GM12878 (cell line): ENCODE measurements at regions not wholly inside any gene's neighbourhood (a gene's known extent, or its start where the extent isn't known, plus 50 kb on each side); places are given as distances from the start of the nearest gene placed in this dataset.

Source experiments
- ATAC-seq: fragments of 200-7000 bp; cut with Tn5 transposase; 3 replicates; pipeline ENCODE4 v1.9.1; 2020; ENCODE audit warnings: mild to moderate bottlenecking, moderate library complexity
- BruUV-seq: library from RNA; stranded (reverse); fragments of 400-500 nt; replicated peaks from 2 replicates; lab custom pipeline; 2021; lab: Mats Ljungman, UMichigan
- CTCF ChIA-PET: fragments of 300-600 bp; sonication (Branson Sonifier 250); formaldehyde crosslinking; extraction: SDS; loops from one replicate; lab custom pipeline; 2021; ENCODE audit warnings: inconsistent platforms; lab: Yijun Ruan, JAX
- POLR2A ChIA-PET: fragments of 350-600 bp; formaldehyde crosslinking; extraction: SDS; loops from one replicate; lab custom pipeline; 2021; ENCODE audit warnings: inconsistent platforms; lab: Charles Lee
- RAD21 ChIA-PET: fragments of 300-600 bp; sonication (Branson Sonifier 250); formaldehyde crosslinking; loops from one replicate; lab custom pipeline; 2023; ENCODE audit warnings: antibody characterized with exemption; ENCODE audit not compliant: unreplicated experiment; lab: Charles Lee
- SMC1A ChIA-PET: fragments of 300-600 bp; sonication (Branson Sonifier 250); formaldehyde crosslinking; loops from one replicate; lab custom pipeline; 2023; ENCODE audit not compliant: unreplicated experiment, uncharacterized antibody; lab: Charles Lee
- DNase-seq: peaks from one replicate; pipeline ENCODE4 v3.0.0-alpha.2; 2011; ENCODE audit warnings: low read depth, low spot score
- FAIRE-seq: peaks from 3 replicates; lab custom pipeline; 2011; peaks lifted over from hg19 to GRCh38; lab: Jason Lieb, UNC
- H2AFZ ChIP-seq: 2 replicates; pipeline ENCODE4 v1.6.0; 2011; ENCODE audit warnings: low read depth, low read length, control low read depth; ENCODE audit not compliant: control insufficient read depth
- H3K27ac ChIP-seq: 2 replicates; pipeline ENCODE4 v1.5.1; 2011; ENCODE audit warnings: control low read depth; ENCODE audit not compliant: control insufficient read depth, insufficient read depth
- H3K27me3 ChIP-seq, 2 experiments: replicated peaks in 1 of 2; 2 replicates each; pipeline versions ENCODE4 v1.6.0 to v1.6.1; 2011; ENCODE audit warnings: low read length in 1 of 2; ENCODE audit not compliant: control insufficient read depth in 2 of 2, insufficient read depth in 2 of 2
- H3K36me3 ChIP-seq, 2 experiments: 2 replicates each; pipeline ENCODE4 v1.5.1; 2011; ENCODE audit warnings: low read length in 1 of 2; ENCODE audit not compliant: control insufficient read depth in 2 of 2, insufficient read depth in 2 of 2
- H3K4me1 ChIP-seq: 2 replicates; pipeline ENCODE4 v1.6.1; 2011; ENCODE audit warnings: mild to moderate bottlenecking, low read length, moderate library complexity, mixed read lengths; ENCODE audit not compliant: control insufficient read depth, insufficient read depth
- H3K4me2 ChIP-seq: 2 replicates; pipeline ENCODE4 v1.6.0; 2011; ENCODE audit warnings: control low read depth; ENCODE audit not compliant: control insufficient read depth, insufficient read depth
- H3K4me3 ChIP-seq: fragments of 200-600 bp; sonication (generic); 2 replicates; pipeline ENCODE4 v1.5.1; 2016
- H3K79me2 ChIP-seq: 2 replicates; pipeline ENCODE4 v1.6.0; 2011; ENCODE audit warnings: low read length; ENCODE audit not compliant: control insufficient read depth, insufficient read depth
- H3K9ac ChIP-seq: 2 replicates; pipeline ENCODE4 v1.8.0; 2011; ENCODE audit warnings: low read length, control low read depth, mixed read lengths; ENCODE audit not compliant: control insufficient read depth, insufficient read depth
- H3K9me3 ChIP-seq: replicated peaks from 3 replicates; pipeline ENCODE4 v1.5.1; 2011; ENCODE audit warnings: mild to moderate bottlenecking, low read length; ENCODE audit not compliant: control insufficient read depth, insufficient read depth
- H4K20me1 ChIP-seq: 2 replicates; pipeline ENCODE4 v1.6.0; 2011; ENCODE audit not compliant: control insufficient read depth, insufficient read depth
- EP300 ChIP-seq, 2 experiments: fragments of 150-350 bp in 1 of 2; IDR thresholded peaks; 2 replicates each; pipeline ENCODE4 v1.6.1; 2011 to 2012; ENCODE audit warnings: low read depth in 2 of 2, low read length in 2 of 2, borderline replicate concordance in 1 of 2, improper control_type of control experiment in 1 of 2, inconsistent platforms in 1 of 2; ENCODE audit not compliant: control insufficient read depth in 1 of 2
- ETV6 ChIP-seq, 2 experiments: fragments of 450-650 bp in 1 of 2; IDR thresholded peaks in 1 of 2; conservative IDR thresholded peaks in 1 of 2; 2 replicates each; pipeline ENCODE4 v1.6.1; 2014; ENCODE audit warnings: antibody characterized with exemption in 1 of 2, borderline replicate concordance in 1 of 2, low read depth in 1 of 2, mild to moderate bottlenecking in 1 of 2, moderate library complexity in 1 of 2
- IKZF2 ChIP-seq, 2 experiments: fragments of 450-650 bp; IDR thresholded peaks; 2 replicates each; pipeline ENCODE4 v1.6.1; 2017; ENCODE audit warnings: mild to moderate bottlenecking in 2 of 2, moderate library complexity in 2 of 2
- KLF5 ChIP-seq: fragments of 450-650 bp; IDR thresholded peaks from 2 replicates; pipeline ENCODE4 v1.6.1; 2014; ENCODE audit warnings: mild to moderate bottlenecking; ENCODE audit not compliant: partially characterized antibody
- LARP7 ChIP-seq: fragments of 450-650 bp; IDR thresholded peaks from 2 replicates; pipeline ENCODE4 v1.6.1; 2017; ENCODE audit warnings: mild to moderate bottlenecking
- NFIC ChIP-seq: IDR thresholded peaks from 2 replicates; pipeline ENCODE4 v1.6.1; 2012; ENCODE audit warnings: low read depth, mild to moderate bottlenecking, inconsistent platforms, low read length, moderate library complexity
- RCOR1 ChIP-seq: conservative IDR thresholded peaks from 2 replicates; pipeline ENCODE4 v1.6.1; 2012; ENCODE audit warnings: low read depth, low read length, improper control_type of control experiment
- SUZ12 ChIP-seq: fragments of 200-600 bp; sonication (generic); IDR thresholded peaks from one replicate; pipeline ENCODE4 v1.6.1; 2018; ENCODE audit warnings: antibody characterized with exemption, mild to moderate bottlenecking; ENCODE audit not compliant: unreplicated experiment
- TAF1 ChIP-seq: IDR thresholded peaks from 2 replicates; pipeline ENCODE4 v1.6.1; 2011; ENCODE audit warnings: mild to moderate bottlenecking, low read depth, low read length, borderline replicate concordance
- WRNIP1 ChIP-seq: IDR thresholded peaks from 2 replicates; pipeline ENCODE4 v1.6.1; 2011; ENCODE audit warnings: low read depth, low read length, improper control_type of control experiment, borderline replicate concordance
- WGBS: methylation state at CpG from one replicate; pipeline ENCODE4 v1.1.6; 2016; ENCODE audit warnings: low lambda C conversion rate; ENCODE audit not compliant: insufficient replicate concordance, insufficient coverage; ENCODE audit errors: missing lambda C conversion rate; 5-methylcytosine and 5-hydroxymethylcytosine counted together
- in situ Hi-C: fragments of 300-500 bp; cut with MboI; formaldehyde crosslinking; loops from 9 replicates; pipeline ENCODE4 v1.14.3; 2018; ENCODE audit warnings: mixed read lengths
- intact Hi-C: fragments of 100-400 bp; cut with micrococcal nuclease; formaldehyde crosslinking; loops from one replicate; pipeline ENCODE4 v1.14.2; 2022; ENCODE audit not compliant: unreplicated experiment
- TF ChIP-seq, protein P1 (sequence below): IDR thresholded peaks from 2 replicates; pipeline ENCODE4 v1.6.1; 2011; ENCODE audit warnings: low read depth, low read length, improper control_type of control experiment, borderline replicate concordance

DNA sequence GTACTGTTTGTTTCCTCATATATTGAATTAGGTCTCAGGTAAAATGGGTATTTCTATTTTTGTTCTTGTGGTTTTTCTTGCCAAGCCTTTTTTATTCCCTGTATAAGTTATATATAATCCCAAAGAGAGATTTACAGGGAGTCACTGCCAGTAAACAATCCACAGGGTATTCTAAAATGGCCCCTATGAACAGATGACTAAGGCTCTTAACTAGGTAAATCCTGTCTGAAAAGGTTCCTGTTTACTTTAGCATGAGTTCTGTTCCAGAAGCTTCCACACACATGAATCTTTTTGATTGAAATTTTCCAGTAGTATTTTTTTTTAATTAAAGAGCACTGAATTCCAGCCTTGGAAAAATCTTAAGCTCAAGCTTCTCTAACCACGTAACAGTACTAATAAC, 552.8 kb upstream of the CCDC179 start:
- ChIA-PET POLR2A (no interaction called here), CTCF (no interaction called here), RAD21 (no interaction called here), SMC1A (no interaction called here)
- FAIRE-seq (no peak), DNase-seq (no peak), ATAC-seq (no peak)
- Histone ChIP-seq H2AFZ (no peak overlapping the region), H3K4me3 (no peak overlapping the region), H4K20me1 (no peaks in the 10 kb centered on the region), H3K27ac (no peak overlapping the region), H3K9ac (no peak overlapping the region), H3K4me2 (no peak overlapping the region), H3K4me1 (no peaks in the 10 kb centered on the region), H3K79me2 (no peaks in the 10 kb centered on the region), H3K27me3 (no peaks in the 10 kb centered on the region), H3K9me3 (no peaks in the 10 kb centered on the region), H3K36me3 (no peaks in the 10 kb centered on the region)
- 0% methylated on average over 1 of the region's 1 CpG for WGBS
- BruUV-seq, result no TSS peak
- intact Hi-C loops (no loop called here), in situ Hi-C loops (no loop called here)
- no peak for TF ChIP-seq NFIC
- TF ChIP-seq, protein P1, sequence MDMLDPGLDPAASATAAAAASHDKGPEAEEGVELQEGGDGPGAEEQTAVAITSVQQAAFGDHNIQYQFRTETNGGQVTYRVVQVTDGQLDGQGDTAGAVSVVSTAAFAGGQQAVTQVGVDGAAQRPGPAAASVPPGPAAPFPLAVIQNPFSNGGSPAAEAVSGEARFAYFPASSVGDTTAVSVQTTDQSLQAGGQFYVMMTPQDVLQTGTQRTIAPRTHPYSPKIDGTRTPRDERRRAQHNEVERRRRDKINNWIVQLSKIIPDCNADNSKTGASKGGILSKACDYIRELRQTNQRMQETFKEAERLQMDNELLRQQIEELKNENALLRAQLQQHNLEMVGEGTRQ, result no peak
- no peak for TF ChIP-seq IKZF2 (IDR thresholded peaks at IDR 0.05)
- TF ChIP-seq RCOR1, result no peak
- no peak for TF ChIP-seq LARP7
- TF ChIP-seq KLF5, result no peak
- no peak for TF ChIP-seq TAF1
- no peak for TF ChIP-seq EP300 (IDR thresholded peaks at IDR 0.05; ENCODE audit: borderline replicate concordance in 1 of 2, control insufficient read depth in 1 of 2, low read depth in 2 of 2, low read length in 2 of 2)
- no peak for TF ChIP-seq ETV6 (conservative IDR thresholded peaks at IDR 0.05 in 1 of 2, IDR thresholded peaks at IDR 0.05 in 1 of 2; ENCODE audit: borderline replicate concordance in 1 of 2, low read depth in 1 of 2)
- no peak for TF ChIP-seq WRNIP1
- no peak for TF ChIP-seq SUZ12
